K562 (cell line): ENCODE measurements at regions not wholly inside any gene's neighbourhood (a gene's known extent, or its start where the extent isn't known, plus 50 kb on each side); places are given as distances from the start of the nearest gene placed in this dataset.

Experiments
- ATAC-seq: fragments of 200-7000 bp; cut with Tn5 transposase; 3 replicates; pipeline ENCODE4 v1.9.1; 2020; ENCODE audit warnings: moderate library complexity
- BruUV-seq: library from RNA; stranded (reverse); fragments of 400-500 nt; replicated peaks from 2 replicates; lab custom pipeline; 2021; lab: Mats Ljungman, UMichigan
- CTCF ChIA-PET: fragments of 300-600 bp; formaldehyde crosslinking; extraction: SDS; loops from one replicate; lab custom pipeline; 2021; ENCODE audit warnings: low intra/inter-chr PET ratio; lab: Yijun Ruan, JAX
- POLR2A ChIA-PET: fragments of 300-600, 350-650 bp; sonication (Branson Sonifier 250); formaldehyde crosslinking; extraction: SDS; loops from one replicate; lab custom pipeline; 2021; ENCODE audit warnings: antibody characterized with exemption, inconsistent platforms; lab: Yijun Ruan, JAX
- DNase-seq, 4 experiments: peaks; one replicate each; pipeline versions ENCODE4 v3.0.0 to v3.0.0-alpha.2; 2011 to 2018; ENCODE audit warnings: low spot score in 3 of 4, mixed read lengths in 3 of 4; ENCODE audit errors: extremely low read depth in 1 of 4
- FAIRE-seq: peaks from 2 replicates; lab custom pipeline; 2011; peaks lifted over from hg19 to GRCh38; lab: Jason Lieb, UNC
- H2AFZ ChIP-seq: 2 replicates; pipeline ENCODE4 v1.6.0; 2011; ENCODE audit warnings: low read depth, low read length, control low read depth, inconsistent platforms
- H3K27ac ChIP-seq: fragments of 200-600 bp; 3 replicates; pipeline ENCODE4 v1.8.0; 2011; ENCODE audit warnings: low read depth, mild to moderate bottlenecking, control low read depth, inconsistent platforms, low read length, moderate library complexity, mixed read lengths; ENCODE audit errors: extremely low read depth
- H3K27me3 ChIP-seq, 2 experiments: fragments of 300-600 bp in 1 of 2; 2 replicates in 1 of 2; 3 replicates in 1 of 2; pipeline versions ENCODE4 v1.6.0 to v1.8.0; 2011; ENCODE audit warnings: inconsistent platforms in 2 of 2, low read length in 2 of 2, mild to moderate bottlenecking in 1 of 2, mixed read lengths in 1 of 2, moderate library complexity in 1 of 2; ENCODE audit not compliant: control insufficient read depth in 2 of 2, insufficient read depth in 2 of 2
- H3K36me3 ChIP-seq: fragments of 300-600 bp; 3 replicates; pipeline ENCODE4 v1.8.0; 2011; ENCODE audit warnings: mild to moderate bottlenecking, low read length, inconsistent platforms; ENCODE audit not compliant: control insufficient read depth, insufficient read depth
- H3K4me1 ChIP-seq, 2 experiments: fragments of 200-600 bp in 1 of 2; replicated peaks in 1 of 2; 2 replicates in 1 of 2; 3 replicates in 1 of 2; pipeline versions ENCODE4 v1.5.1 to v1.8.0; 2011; ENCODE audit warnings: inconsistent platforms in 2 of 2, low read length in 2 of 2, mild to moderate bottlenecking in 1 of 2, mixed read lengths in 1 of 2, moderate library complexity in 1 of 2; ENCODE audit not compliant: control insufficient read depth in 2 of 2, insufficient read depth in 2 of 2
- H3K4me2 ChIP-seq: 2 replicates; pipeline ENCODE4 v1.6.1; 2011; ENCODE audit warnings: low read length, control low read depth, inconsistent platforms, mixed read lengths; ENCODE audit not compliant: insufficient read depth
- H3K4me3 ChIP-seq: fragments of 200-600 bp; sonication (generic), shearing (Covaris generic); 2 replicates; pipeline ENCODE4 v1.5.1; 2016; ENCODE audit warnings: control low read depth, inconsistent platforms
- H3K79me2 ChIP-seq: fragments of 200-600 bp; 3 replicates; pipeline ENCODE4 v1.8.0; 2011; ENCODE audit warnings: low read length, inconsistent platforms; ENCODE audit not compliant: control insufficient read depth, insufficient read depth
- H3K9ac ChIP-seq, 2 experiments: 2 replicates each; pipeline versions ENCODE4 v1.6.0 to v1.6.1; 2011; ENCODE audit warnings: low read depth in 2 of 2, low read length in 2 of 2, control low read depth in 1 of 2, inconsistent platforms in 1 of 2, mild to moderate bottlenecking in 1 of 2, mixed read lengths in 1 of 2; ENCODE audit not compliant: insufficient read depth in 1 of 2
- H3K9me1 ChIP-seq: one replicate; pipeline ENCODE4 v1.6.0; 2011; ENCODE audit warnings: inconsistent platforms, mild to moderate bottlenecking, low read length, moderate library complexity; ENCODE audit not compliant: control insufficient read depth, insufficient read depth
- H3K9me3 ChIP-seq: replicated peaks from 2 replicates; pipeline ENCODE4 v1.5.1; 2011; ENCODE audit warnings: low read depth, low read length, inconsistent platforms; ENCODE audit not compliant: control insufficient read depth, insufficient read depth
- H4K20me1 ChIP-seq: replicated peaks from 2 replicates; pipeline ENCODE4 v1.6.1; 2011; ENCODE audit warnings: low read length, inconsistent platforms, mixed read lengths; ENCODE audit not compliant: control insufficient read depth, insufficient read depth
- GABPB1 ChIP-seq: sonication (generic); formaldehyde crosslinking; IDR thresholded peaks from 2 replicates; pipeline ENCODE4 v1.8.0; 2022; ENCODE audit warnings: mild to moderate bottlenecking, missing genetic modification reagents
- HIVEP1 ChIP-seq: fragments of 250-450 bp; sonication (Bioruptor Pico); IDR thresholded peaks from 2 replicates; pipeline ENCODE4 v1.4.0; 2020; ENCODE audit warnings: mild to moderate bottlenecking
- TBP ChIP-seq: optimal IDR thresholded peaks from 2 replicates; pipeline ENCODE3; 2011; ENCODE audit warnings: low read depth, low read length, improper control_type of control experiment
- WGBS: fragments of 100-300 bp; shearing (Covaris generic); methylation state at CpG from one replicate; pipeline ENCODE4 v1.1.6; 2016; ENCODE audit warnings: low coverage, mixed read lengths; ENCODE audit not compliant: insufficient coverage; ENCODE audit errors: missing lambda C conversion rate; 5-methylcytosine and 5-hydroxymethylcytosine counted together
- in situ Hi-C: fragments of 300-500 bp; cut with MboI; formaldehyde crosslinking; loops from 4 replicates; pipeline ENCODE4 v1.15.0; 2018; ENCODE audit warnings: inconsistent platforms, mixed read lengths
- intact Hi-C: fragments of 100-400 bp; cut with micrococcal nuclease; formaldehyde crosslinking; loops from 2 replicates; pipeline ENCODE4 v1.14.2; 2022
- TF ChIP-seq, protein P1 (sequence below): fragments of 450-650 bp; formaldehyde crosslinking; IDR thresholded peaks from 2 replicates; pipeline ENCODE4 v1.4.0; 2020; ENCODE audit warnings: mild to moderate bottlenecking, moderate library complexity
- TF ChIP-seq, protein P2 (sequence below), 2 experiments: fragments of 450-650 bp; formaldehyde crosslinking in 1 of 2; IDR thresholded peaks; 2 replicates each; pipeline versions ENCODE4 v1.4.0 to v1.6.1; 2014 to 2020; ENCODE audit warnings: mild to moderate bottlenecking in 2 of 2, borderline replicate concordance in 1 of 2, low read depth in 1 of 2

DNA sequence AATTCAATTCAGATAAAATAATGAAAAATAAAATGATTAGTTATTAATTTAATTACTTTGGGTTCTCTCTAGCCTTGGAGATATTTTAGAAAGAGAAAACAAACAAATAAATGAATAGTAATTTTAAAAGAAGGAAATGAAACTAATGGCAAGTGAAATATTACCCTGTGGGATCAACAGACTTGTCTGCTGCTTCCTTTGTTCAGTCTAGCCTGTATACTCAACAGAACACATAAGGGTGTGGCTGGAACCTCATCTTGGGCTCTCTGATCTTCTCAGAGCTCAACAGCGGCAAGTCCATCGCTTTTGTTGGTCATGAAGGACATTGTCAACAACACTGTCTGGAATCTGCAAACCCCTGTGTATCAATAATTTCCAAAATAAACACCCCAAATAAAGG is 904.9 kb downstream of the IPMK start:
- Histone ChIP-seq H3K9ac (no peak overlapping the region), H2AFZ (no peak overlapping the region), H3K9me3 (no peaks in the 10 kb centered on the region), H3K9me1 (no peaks in the 10 kb centered on the region), H3K27me3 (no peaks in the 10 kb centered on the region), H3K4me3 (no peak overlapping the region), H3K27ac (no peak overlapping the region), H3K4me1 (no peaks in the 10 kb centered on the region), H3K4me2 (no peak overlapping the region), H4K20me1 (no peaks in the 10 kb centered on the region), H3K36me3 (no peaks in the 10 kb centered on the region), H3K79me2 (no peaks in the 10 kb centered on the region)
- CTCF ChIA-PET: no interaction called here
- intact Hi-C loops (no loop called here), in situ Hi-C loops (no loop called here)
- DNase-seq (no peak), ATAC-seq (no peak), FAIRE-seq (no peak)
- TF ChIP-seq, protein P1, sequence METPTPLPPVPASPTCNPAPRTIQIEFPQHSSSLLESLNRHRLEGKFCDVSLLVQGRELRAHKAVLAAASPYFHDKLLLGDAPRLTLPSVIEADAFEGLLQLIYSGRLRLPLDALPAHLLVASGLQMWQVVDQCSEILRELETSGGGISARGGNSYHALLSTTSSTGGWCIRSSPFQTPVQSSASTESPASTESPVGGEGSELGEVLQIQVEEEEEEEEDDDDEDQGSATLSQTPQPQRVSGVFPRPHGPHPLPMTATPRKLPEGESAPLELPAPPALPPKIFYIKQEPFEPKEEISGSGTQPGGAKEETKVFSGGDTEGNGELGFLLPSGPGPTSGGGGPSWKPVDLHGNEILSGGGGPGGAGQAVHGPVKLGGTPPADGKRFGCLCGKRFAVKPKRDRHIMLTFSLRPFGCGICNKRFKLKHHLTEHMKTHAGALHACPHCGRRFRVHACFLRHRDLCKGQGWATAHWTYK: no peak
- BruUV-seq: no TSS peak
- WGBS: 0% methylated on average over 2 of the region's 2 CpGs
- POLR2A ChIA-PET: no interaction called here

DNA sequence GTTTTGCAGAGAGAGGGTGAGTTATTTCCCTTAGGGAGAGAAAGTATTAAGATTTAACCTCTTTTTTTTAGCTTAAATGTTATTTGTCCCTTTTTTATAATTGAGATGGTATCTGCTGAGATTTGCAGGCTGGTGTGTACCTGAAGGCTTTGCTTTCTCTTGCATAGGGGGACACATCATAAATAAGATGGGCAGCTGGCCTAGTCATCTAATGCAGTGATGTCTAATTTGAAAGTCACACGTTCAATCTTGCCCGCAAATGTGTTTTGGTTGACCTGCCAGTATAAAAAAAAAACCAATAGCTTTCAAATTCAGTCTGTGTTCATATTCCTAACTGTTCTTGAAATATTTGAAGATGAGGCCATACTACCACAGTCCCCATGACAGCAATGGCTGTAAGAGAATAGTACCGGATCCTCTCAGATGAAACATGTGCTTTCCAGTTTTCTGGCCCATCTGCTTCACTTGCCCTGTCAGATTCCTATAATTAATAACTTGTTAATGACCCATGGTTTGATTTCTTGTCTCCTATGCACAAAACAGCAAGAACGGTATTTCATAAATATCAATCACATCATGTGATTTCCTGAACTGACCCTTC is 914.2 kb downstream of the IPMK start:
- WGBS: 0% methylated on average over 4 of the region's 4 CpGs
- TF ChIP-seq, protein P2, sequence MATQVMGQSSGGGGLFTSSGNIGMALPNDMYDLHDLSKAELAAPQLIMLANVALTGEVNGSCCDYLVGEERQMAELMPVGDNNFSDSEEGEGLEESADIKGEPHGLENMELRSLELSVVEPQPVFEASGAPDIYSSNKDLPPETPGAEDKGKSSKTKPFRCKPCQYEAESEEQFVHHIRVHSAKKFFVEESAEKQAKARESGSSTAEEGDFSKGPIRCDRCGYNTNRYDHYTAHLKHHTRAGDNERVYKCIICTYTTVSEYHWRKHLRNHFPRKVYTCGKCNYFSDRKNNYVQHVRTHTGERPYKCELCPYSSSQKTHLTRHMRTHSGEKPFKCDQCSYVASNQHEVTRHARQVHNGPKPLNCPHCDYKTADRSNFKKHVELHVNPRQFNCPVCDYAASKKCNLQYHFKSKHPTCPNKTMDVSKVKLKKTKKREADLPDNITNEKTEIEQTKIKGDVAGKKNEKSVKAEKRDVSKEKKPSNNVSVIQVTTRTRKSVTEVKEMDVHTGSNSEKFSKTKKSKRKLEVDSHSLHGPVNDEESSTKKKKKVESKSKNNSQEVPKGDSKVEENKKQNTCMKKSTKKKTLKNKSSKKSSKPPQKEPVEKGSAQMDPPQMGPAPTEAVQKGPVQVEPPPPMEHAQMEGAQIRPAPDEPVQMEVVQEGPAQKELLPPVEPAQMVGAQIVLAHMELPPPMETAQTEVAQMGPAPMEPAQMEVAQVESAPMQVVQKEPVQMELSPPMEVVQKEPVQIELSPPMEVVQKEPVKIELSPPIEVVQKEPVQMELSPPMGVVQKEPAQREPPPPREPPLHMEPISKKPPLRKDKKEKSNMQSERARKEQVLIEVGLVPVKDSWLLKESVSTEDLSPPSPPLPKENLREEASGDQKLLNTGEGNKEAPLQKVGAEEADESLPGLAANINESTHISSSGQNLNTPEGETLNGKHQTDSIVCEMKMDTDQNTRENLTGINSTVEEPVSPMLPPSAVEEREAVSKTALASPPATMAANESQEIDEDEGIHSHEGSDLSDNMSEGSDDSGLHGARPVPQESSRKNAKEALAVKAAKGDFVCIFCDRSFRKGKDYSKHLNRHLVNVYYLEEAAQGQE (IDR thresholded peaks at IDR 0.05; ENCODE audit: borderline replicate concordance): no peak
- TF ChIP-seq, protein P2 (CRISPR knock-in tag; IDR thresholded peaks at IDR 0.05; ENCODE audit: low read depth): no peak
- no peak for TF ChIP-seq TBP
- TF ChIP-seq GABPB1: no peak
- no peak for TF ChIP-seq HIVEP1 (CRISPR knock-in tag)

More for the DNA sequence above, 914.2 kb downstream of the IPMK start:
- H4K20me1 ChIP-seq: no peaks in the 10 kb centered on the region
- H3K9ac ChIP-seq: no peak overlapping the region
- H3K4me3 ChIP-seq: no peak overlapping the region
- no peak overlapping the region for H2AFZ ChIP-seq
- no peak for ATAC-seq
- in situ Hi-C loops: no loop called here
- intact Hi-C loops: no loop called here
- H3K9me1 ChIP-seq: no peaks in the 10 kb centered on the region
- no peaks in the 10 kb centered on the region; the same call in 1 of the 2 replicates for H3K9me3 ChIP-seq
- H3K36me3 ChIP-seq: no peaks in the 10 kb centered on the region
- no peak for FAIRE-seq
- no peak overlapping the region for H3K4me2 ChIP-seq
- BruUV-seq: no TSS peak
- no peak for DNase-seq
- ChIA-PET CTCF (no interaction called here), POLR2A (no interaction called here)
- H3K4me1 ChIP-seq: no peaks in the 10 kb centered on the region
- H3K27me3 ChIP-seq: no peaks in the 10 kb centered on the region
- H3K27ac ChIP-seq: no peak overlapping the region
- no peaks in the 10 kb centered on the region for H3K79me2 ChIP-seq
